Keratinocyte (primary cell): ENCODE measurements at regions not wholly inside any gene's neighbourhood (a gene's known extent, or its start where the extent isn't known, plus 50 kb on each side); places are given as distances from the start of the nearest gene placed in this dataset.

ENCODE experiments used
- CTCF ChIP-seq, 3 experiments: IDR thresholded peaks in 1 of 3; conservative IDR thresholded peaks in 1 of 3; optimal IDR thresholded peaks in 1 of 3; 2 replicates in 2 of 3; 3 replicates in 1 of 3; pipeline versions ENCODE3 to v1.5.1; 2011; ENCODE audit warnings: low read length in 3 of 3, mild to moderate bottlenecking in 3 of 3, moderate library complexity in 2 of 3, control low read depth in 1 of 3, inconsistent platforms in 1 of 3; ENCODE audit not compliant: insufficient read depth in 2 of 3; ENCODE audit errors: extremely low read depth in 1 of 3
- EZH2 ChIP-seq: IDR thresholded peaks from one replicate; pipeline ENCODE4 v1.6.1; 2012; ENCODE audit warnings: inconsistent platforms, mild to moderate bottlenecking, low read length, moderate library complexity

DNA sequence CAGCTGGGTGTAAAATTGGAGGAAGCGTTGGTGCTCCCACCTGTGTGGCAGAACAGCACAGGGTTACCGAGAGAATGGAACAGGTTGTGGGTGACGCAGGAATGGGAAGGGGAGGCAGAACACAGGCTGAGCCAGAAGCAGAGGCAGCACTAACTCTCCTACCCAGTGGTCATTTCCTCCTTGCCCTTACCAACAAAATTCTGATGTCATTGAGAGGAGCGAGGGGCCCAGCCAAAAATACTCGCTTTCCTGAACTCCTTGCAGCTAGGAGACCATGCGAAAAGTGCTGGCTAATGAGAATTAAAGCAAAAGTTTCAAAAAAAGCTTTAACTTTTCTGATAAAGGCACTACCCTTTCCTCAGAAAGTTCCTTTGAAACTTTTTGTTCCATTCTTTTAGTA is 54.4 kb upstream of the HMGA2 start:
- no peak for TF ChIP-seq CTCF (optimal IDR thresholded peaks at IDR 0.05 in 1 of 3, IDR thresholded peaks at IDR 0.05 in 1 of 3, conservative IDR thresholded peaks at IDR 0.05 in 1 of 3; ENCODE audit: extremely low read depth in 1 of 3, insufficient read depth in 2 of 3, low read length in 3 of 3)
- TF ChIP-seq EZH2: no peak
